Upper lobe of right lung (tissue), 1 donor: ENCODE measurements at regions not wholly inside any gene's neighbourhood (a gene's known extent, or its start where the extent isn't known, plus 50 kb on each side); places are given as distances from the start of the nearest gene placed in this dataset.
A peak's percentile ranks its signal among the peaks of the same experiment; 100 is the strongest.

Experiments used
- ATAC-seq: fragments of 200-7000 bp; cut with Tn5 transposase; one replicate; pipeline ENCODE4 v1.9.1; 2020; ENCODE audit warnings: mild to moderate bottlenecking, moderate library complexity
- DNase-seq: peaks from one replicate; pipeline ENCODE4 v3.0.0-alpha.2; 2020
- H3K27ac ChIP-seq: fragments of 200-600 bp; one replicate; pipeline ENCODE4 v1.8.0; 2022
- H3K27me3 ChIP-seq: fragments of 200-600 bp; one replicate; pipeline ENCODE4 v1.8.0; 2022; ENCODE audit warnings: mild to moderate bottlenecking
- H3K36me3 ChIP-seq: fragments of 200-600 bp; one replicate; pipeline ENCODE4 v1.8.0; 2022
- H3K4me1 ChIP-seq: fragments of 200-600 bp; one replicate; pipeline ENCODE4 v1.8.0; 2022
- H3K4me3 ChIP-seq: fragments of 200-600 bp; one replicate; pipeline ENCODE4 v1.8.0; 2022; ENCODE audit warnings: mild to moderate bottlenecking
- H3K9me3 ChIP-seq: fragments of 200-600 bp; one replicate; pipeline ENCODE4 v1.8.0; 2022
- intact Hi-C: fragments of 100-400 bp; cut with DNase I; formaldehyde crosslinking; loops from one replicate; pipeline ENCODE4 v1.11.0; 2022
- TF ChIP-seq, protein P1 (sequence below): fragments of 200-600 bp; IDR thresholded peaks from one replicate; pipeline ENCODE4 v1.8.0; 2022; ENCODE audit warnings: antibody characterized with exemption
- donor health status: DM: no; HTN: yes; CAD: no; lungs with severe emphysema.

DNA sequence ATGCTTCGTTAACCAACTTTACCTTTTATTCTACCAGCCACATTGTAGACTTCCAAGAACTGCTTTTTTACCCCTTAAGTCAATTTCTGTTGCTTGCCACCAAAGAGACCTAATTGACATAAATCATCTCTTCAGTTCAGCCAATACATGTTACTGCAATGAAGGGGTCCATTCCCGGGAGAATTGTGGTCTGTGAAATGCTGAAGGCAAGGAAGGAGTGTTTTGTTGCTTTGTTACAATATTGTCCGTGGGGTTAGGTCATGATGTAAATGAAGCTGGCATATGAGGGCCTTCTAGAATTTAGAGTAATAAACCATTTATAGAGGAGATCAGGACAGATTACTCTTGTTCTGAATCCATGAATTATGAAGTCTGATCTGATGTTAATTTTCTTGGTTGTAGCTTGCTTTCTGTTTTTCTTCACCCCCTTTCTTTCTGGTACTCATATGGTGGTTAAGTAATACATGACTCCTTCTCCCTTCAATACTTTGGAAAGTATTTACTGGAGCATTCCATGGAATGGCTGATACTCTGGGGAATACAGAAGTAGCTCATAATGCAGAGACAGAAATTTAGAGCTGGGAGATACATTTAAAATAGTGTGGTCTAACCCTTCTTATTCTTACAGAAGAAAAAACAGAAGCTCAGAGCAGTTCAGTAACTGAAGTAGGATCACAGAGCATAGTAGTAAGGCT, 297.0 kb upstream of the CLINT1 start:
- Histone ChIP-seq H3K4me1 (no peaks in the 10 kb centered on the region), H3K36me3 (no peaks in the 10 kb centered on the region), H3K27me3 (no peaks in the 10 kb centered on the region), H3K27ac (no peak overlapping the region), H3K4me3 (no peak overlapping the region), H3K9me3 (no peaks in the 10 kb centered on the region)
- no peak for ATAC-seq
- intact Hi-C loops: no loop called here
- no peak for DNase-seq
- TF ChIP-seq, protein P1, sequence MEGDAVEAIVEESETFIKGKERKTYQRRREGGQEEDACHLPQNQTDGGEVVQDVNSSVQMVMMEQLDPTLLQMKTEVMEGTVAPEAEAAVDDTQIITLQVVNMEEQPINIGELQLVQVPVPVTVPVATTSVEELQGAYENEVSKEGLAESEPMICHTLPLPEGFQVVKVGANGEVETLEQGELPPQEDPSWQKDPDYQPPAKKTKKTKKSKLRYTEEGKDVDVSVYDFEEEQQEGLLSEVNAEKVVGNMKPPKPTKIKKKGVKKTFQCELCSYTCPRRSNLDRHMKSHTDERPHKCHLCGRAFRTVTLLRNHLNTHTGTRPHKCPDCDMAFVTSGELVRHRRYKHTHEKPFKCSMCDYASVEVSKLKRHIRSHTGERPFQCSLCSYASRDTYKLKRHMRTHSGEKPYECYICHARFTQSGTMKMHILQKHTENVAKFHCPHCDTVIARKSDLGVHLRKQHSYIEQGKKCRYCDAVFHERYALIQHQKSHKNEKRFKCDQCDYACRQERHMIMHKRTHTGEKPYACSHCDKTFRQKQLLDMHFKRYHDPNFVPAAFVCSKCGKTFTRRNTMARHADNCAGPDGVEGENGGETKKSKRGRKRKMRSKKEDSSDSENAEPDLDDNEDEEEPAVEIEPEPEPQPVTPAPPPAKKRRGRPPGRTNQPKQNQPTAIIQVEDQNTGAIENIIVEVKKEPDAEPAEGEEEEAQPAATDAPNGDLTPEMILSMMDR: no peak

DNA sequence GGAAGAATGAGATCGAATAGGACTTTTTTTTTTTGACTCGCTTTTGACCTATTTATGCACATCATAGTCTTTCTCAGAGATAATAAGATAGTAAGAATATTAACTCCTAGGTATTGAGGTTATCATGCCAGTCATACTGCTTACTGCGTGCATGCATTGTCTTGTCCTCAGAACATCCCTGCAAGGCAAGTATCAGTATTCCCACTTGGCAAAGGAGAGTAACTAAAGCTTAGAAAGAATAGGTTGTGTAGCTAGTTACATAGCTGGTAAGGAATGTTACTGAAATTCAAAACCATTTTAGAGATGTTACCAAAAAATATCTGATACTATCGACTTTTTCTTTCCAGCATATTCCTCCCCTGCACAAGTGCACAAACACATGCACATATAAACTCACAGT, 296.1 kb upstream of the CLINT1 start:
- DNase-seq (no peak), ATAC-seq (no peak)
- H3K27me3 ChIP-seq: no peaks in the 10 kb centered on the region
- H3K4me1 ChIP-seq: no peaks in the 10 kb centered on the region
- H3K27ac ChIP-seq: no peak overlapping the region
- H3K36me3 ChIP-seq: no peaks in the 10 kb centered on the region
- intact Hi-C loops: no loop called here
- H3K9me3 ChIP-seq: no peaks in the 10 kb centered on the region
- TF ChIP-seq, protein P1: no peak
- no peak overlapping the region for H3K4me3 ChIP-seq

DNA sequence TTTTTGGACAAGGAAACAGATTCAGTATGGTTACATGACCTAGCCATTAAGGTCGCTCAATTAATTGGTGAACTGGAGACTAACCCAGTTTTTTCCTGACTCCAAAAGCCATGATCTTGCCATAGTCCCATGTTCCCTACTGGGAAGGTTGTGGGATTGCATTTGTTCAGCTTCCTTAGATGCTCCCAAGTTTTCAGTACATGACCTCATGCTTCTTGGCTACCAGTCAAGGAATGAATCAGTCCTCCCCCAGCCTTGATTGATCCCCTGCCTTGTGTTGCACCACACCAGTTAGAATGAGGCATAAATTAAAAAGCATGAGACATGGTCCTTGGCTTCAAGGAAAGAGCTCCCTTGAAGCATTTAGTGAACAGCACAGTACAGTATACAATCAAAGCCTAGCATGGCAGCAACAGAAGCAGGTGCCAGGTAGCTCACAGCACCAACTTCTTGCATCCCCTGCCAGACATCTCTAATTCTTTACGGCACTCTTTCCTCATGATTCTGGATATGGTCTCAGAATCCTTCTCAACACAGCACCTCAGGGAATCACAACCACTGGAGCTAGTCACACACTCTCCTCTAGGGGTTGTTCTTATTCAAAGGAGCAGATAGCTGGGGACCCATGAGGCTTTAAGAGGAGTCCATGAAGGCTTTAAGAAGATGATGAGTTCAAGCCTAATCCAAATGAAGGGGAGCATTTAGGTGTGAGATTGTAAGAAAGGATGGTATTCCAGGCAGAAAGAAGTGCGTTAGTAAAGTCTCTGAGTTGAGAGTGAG, 295.5 kb upstream of the CLINT1 start:
- H3K4me1 ChIP-seq: no peaks in the 10 kb centered on the region
- H3K4me3 ChIP-seq: no peak overlapping the region
- DNase-seq (no peak), ATAC-seq (peak; percentile 36)
- intact Hi-C loops: no loop called here
- no peaks in the 10 kb centered on the region for H3K27me3 ChIP-seq
- no peak overlapping the region for H3K27ac ChIP-seq
- no peaks in the 10 kb centered on the region for H3K36me3 ChIP-seq
- TF ChIP-seq, protein P1: no peak
- H3K9me3 ChIP-seq: no peaks in the 10 kb centered on the region

DNA sequence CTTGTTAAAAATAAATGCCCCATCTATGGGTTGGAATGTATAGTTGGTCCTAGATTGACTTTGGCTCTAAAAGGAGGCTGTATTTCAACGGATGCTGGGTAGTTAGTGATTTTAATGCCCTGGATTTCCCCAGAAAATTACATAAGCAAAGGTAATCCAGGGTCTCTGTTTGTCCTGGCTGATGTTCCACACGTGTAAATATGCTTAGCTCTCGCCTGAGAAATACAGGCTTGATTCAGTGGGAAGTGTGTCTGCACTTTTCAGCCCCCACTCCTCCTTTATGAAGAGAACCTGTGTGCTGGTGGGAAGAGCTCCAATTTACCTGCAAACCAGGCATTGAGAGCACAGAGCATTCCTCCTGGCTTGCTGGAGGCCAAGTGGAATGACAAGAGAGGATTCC, 294.6 kb upstream of the CLINT1 start:
- TF ChIP-seq, protein P1: no peak
- Histone ChIP-seq H3K36me3 (no peaks in the 10 kb centered on the region), H3K9me3 (no peaks in the 10 kb centered on the region), H3K27me3 (no peaks in the 10 kb centered on the region), H3K4me3 (no peak overlapping the region), H3K4me1 (no peaks in the 10 kb centered on the region), H3K27ac (no peak overlapping the region)
- intact Hi-C loops: no loop called here
- DNase-seq (no peak), ATAC-seq (no peak)

DNA sequence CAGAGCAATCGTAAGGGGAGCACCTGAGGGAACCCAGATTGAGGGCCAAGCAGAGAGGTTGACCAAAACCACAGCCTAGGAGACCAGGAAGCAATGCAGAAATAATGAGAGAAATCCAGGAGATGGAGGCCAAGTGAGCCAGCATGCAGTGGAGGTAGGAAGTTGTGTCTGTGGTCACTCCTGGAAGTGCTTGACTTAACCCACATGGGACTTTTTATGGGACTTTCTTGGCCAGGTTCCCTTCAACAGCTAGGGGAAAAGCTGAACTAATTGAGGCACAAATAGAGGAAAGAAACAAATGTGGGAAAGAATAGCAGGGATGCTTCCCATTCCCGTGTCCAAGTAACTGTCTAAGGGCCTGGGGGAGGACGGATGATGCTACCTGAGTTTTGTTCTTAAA, 293.2 kb upstream of the CLINT1 start:
- no peaks in the 10 kb centered on the region for H3K4me1 ChIP-seq
- no peaks in the 10 kb centered on the region for H3K27me3 ChIP-seq
- H3K4me3 ChIP-seq: no peak overlapping the region
- H3K36me3 ChIP-seq: no peaks in the 10 kb centered on the region
- no peak overlapping the region for H3K27ac ChIP-seq
- no peaks in the 10 kb centered on the region for H3K9me3 ChIP-seq
- TF ChIP-seq, protein P1: no peak
- intact Hi-C loops: no loop called here
- DNase-seq (no peak), ATAC-seq (no peak)
